GDM1 (cell line): ENCODE measurements at regions not wholly inside any gene's neighbourhood (a gene's known extent, or its start where the extent isn't known, plus 50 kb on each side); places are given as distances from the start of the nearest gene placed in this dataset.

ENCODE experiments used
- DNase-seq: peaks from one replicate; lab custom pipeline; 2025; lab: John Stamatoyannopoulos, UW

GRCh38 chr3:14312375-14312774 is 90.0 kb upstream of the SLC6A6 start:
- DNase-seq, result no peak

GRCh38 chr3:14317057-14317553 is 85.3 kb upstream of the SLC6A6 start:
- DNase-seq, result no peak

- DNase-seq, result no peak
Measured at GRCh38 chr3:14318646-14319045, 83.8 kb upstream of the SLC6A6 start.

- peak; percentile 59 for DNase-seq
Measured at GRCh38 chr3:14319654-14320182, 82.7 kb upstream of the SLC6A6 start.

- DNase-seq, result no peak
Measured at GRCh38 chr3:14320219-14320618, 82.2 kb upstream of the SLC6A6 start.

- no peak for DNase-seq
Measured at GRCh38 chr3:14322001-14322400, 80.4 kb upstream of the SLC6A6 start.

- DNase-seq, result no peak
Measured at GRCh38 chr3:14322667-14323295, 79.6 kb upstream of the SLC6A6 start.

- no peak for DNase-seq
Measured at GRCh38 chr3:14323401-14324223, 78.8 kb upstream of the SLC6A6 start.

- DNase-seq, result no peak
Measured at GRCh38 chr3:14324224-14324944, 78.0 kb upstream of the SLC6A6 start.

- no peak for DNase-seq
Measured at GRCh38 chr3:14328422-14328821, 74.0 kb upstream of the SLC6A6 start.

- DNase-seq, result peak; percentile 43
Measured at GRCh38 chr3:14329116-14329830, 73.1 kb upstream of the SLC6A6 start.

GRCh38 chr3:14329842-14330241 is 72.6 kb upstream of the SLC6A6 start:
- no peak for DNase-seq

GRCh38 chr3:14330508-14330907 is 71.9 kb upstream of the SLC6A6 start:
- no peak for DNase-seq

- no peak for DNase-seq
Measured at GRCh38 chr3:14331251-14331650, 71.2 kb upstream of the SLC6A6 start.

- no peak for DNase-seq
Measured at GRCh38 chr3:14332392-14332791, 70.0 kb upstream of the SLC6A6 start.

- no peak for DNase-seq
Measured at GRCh38 chr3:14333215-14333614, 69.2 kb upstream of the SLC6A6 start.

- no peak for DNase-seq
Measured at GRCh38 chr3:14333621-14334020, 68.8 kb upstream of the SLC6A6 start.

- DNase-seq, result no peak
Measured at GRCh38 chr3:14334136-14334535, 68.3 kb upstream of the SLC6A6 start.

- DNase-seq, result no peak
Measured at GRCh38 chr3:14334936-14335335, 67.5 kb upstream of the SLC6A6 start.

- no peak for DNase-seq
Measured at GRCh38 chr3:14335774-14336748, 66.3 kb upstream of the SLC6A6 start.
